OCI-LY7 (cell line): ENCODE measurements at regions not wholly inside any gene's neighbourhood (a gene's known extent, or its start where the extent isn't known, plus 50 kb on each side); places are given as distances from the start of the nearest gene placed in this dataset.

Source experiments
- BruUV-seq: library from RNA; stranded (reverse); fragments of 400-500 nt; replicated peaks from 2 replicates; lab custom pipeline; 2021; lab: Mats Ljungman, UMichigan
- CTCF ChIA-PET: fragments of 300-600 bp; sonication (Branson Sonifier 250); formaldehyde crosslinking; loops from one replicate; lab custom pipeline; 2022; ENCODE audit warnings: antibody characterized with exemption; ENCODE audit not compliant: unreplicated experiment; lab: Charles Lee
- POLR2A ChIA-PET: fragments of 300-600 bp; sonication (Branson Sonifier 250); formaldehyde crosslinking; loops from one replicate; lab custom pipeline; 2022; ENCODE audit warnings: antibody characterized with exemption; lab: Charles Lee
- DNase-seq: peaks from one replicate; pipeline ENCODE4 v3.0.0-alpha.2; 2015; ENCODE audit warnings: low spot score
- H2AFZ ChIP-seq: fragments of 200-600 bp; sonication (generic), shearing (Covaris generic); 2 replicates; pipeline ENCODE4 v1.6.1; 2014; ENCODE audit warnings: mild to moderate bottlenecking, antibody characterized with exemption, low read length, moderate library complexity
- H3K27ac ChIP-seq: fragments of 200-600 bp; sonication (generic); 2 replicates; pipeline ENCODE4 v1.5.1; 2014; ENCODE audit warnings: mixed run types, low read depth, mild to moderate bottlenecking, moderate library complexity, low read length, inconsistent platforms; ENCODE audit not compliant: poor library complexity, severe bottlenecking
- H3K36me3 ChIP-seq: fragments of 200-600 bp; sonication (generic); 2 replicates; pipeline ENCODE4 v1.6.1; 2014; ENCODE audit warnings: mild to moderate bottlenecking, antibody characterized with exemption, low read length, moderate library complexity, mixed read lengths; ENCODE audit not compliant: insufficient read depth
- H3K4me1 ChIP-seq: fragments of 200-600 bp; sonication (generic); 2 replicates; pipeline ENCODE4 v1.5.1; 2014; ENCODE audit warnings: mild to moderate bottlenecking, low read length; ENCODE audit not compliant: insufficient read depth, poor library complexity, severe bottlenecking
- H3K4me2 ChIP-seq: fragments of 200-600 bp; sonication (generic); 2 replicates; pipeline ENCODE4 v1.6.1; 2014; ENCODE audit warnings: mild to moderate bottlenecking, low read length
- H3K4me3 ChIP-seq: fragments of 200-600 bp; sonication (generic); 2 replicates; pipeline ENCODE4 v1.5.1; 2014; ENCODE audit warnings: mild to moderate bottlenecking, low read depth, low read length; ENCODE audit not compliant: poor library complexity, severe bottlenecking
- H3K79me2 ChIP-seq: fragments of 200-600 bp; sonication (generic); 2 replicates; pipeline ENCODE4 v1.6.1; 2016; ENCODE audit warnings: low read depth, mild to moderate bottlenecking, low read length, moderate library complexity, mixed read lengths; ENCODE audit not compliant: insufficient read depth
- H3K9me2 ChIP-seq: fragments of 200-600 bp; sonication (generic); 2 replicates; pipeline ENCODE4 v1.6.1; 2016; ENCODE audit warnings: mild to moderate bottlenecking, low read length, mixed read lengths; ENCODE audit not compliant: insufficient read depth
- H3K9me3 ChIP-seq: fragments of 200-600 bp; sonication (generic); 2 replicates; pipeline ENCODE4 v1.6.1; 2014; ENCODE audit warnings: mild to moderate bottlenecking, mixed run types, low read length, mixed read lengths
- H4K20me1 ChIP-seq: fragments of 200-600 bp; sonication (generic); 2 replicates; pipeline ENCODE4 v1.6.1; 2014; ENCODE audit warnings: mild to moderate bottlenecking, antibody characterized with exemption, low read length, moderate library complexity, mixed read lengths; ENCODE audit not compliant: insufficient read depth
- CTCF ChIP-seq: fragments of 200-600 bp; sonication (generic); conservative IDR thresholded peaks from 2 replicates; pipeline ENCODE4 v1.5.1; 2014; ENCODE audit warnings: mild to moderate bottlenecking, antibody characterized with exemption, low read length, moderate library complexity, mixed read lengths
- EZH2phosphoT487 ChIP-seq: fragments of 200-600 bp; sonication (generic); IDR thresholded peaks from 2 replicates; pipeline ENCODE4 v1.6.1; 2018; ENCODE audit warnings: low read depth, borderline replicate concordance, mild to moderate bottlenecking, mixed run types, antibody characterized with exemption, low read length, moderate library complexity, mixed read lengths
- intact Hi-C: fragments of 100-400 bp; cut with micrococcal nuclease; formaldehyde crosslinking; loops from one replicate; pipeline ENCODE4 v1.10.0; 2022; ENCODE audit not compliant: unreplicated experiment

GRCh38 chr4:10344824-10345223 is 112.4 kb downstream of the ZNF518B start:
- intact Hi-C loops, result no loop called here
- CTCF ChIA-PET, result no interaction called here
- TF ChIP-seq CTCF, result no peak
- TF ChIP-seq EZH2phosphoT487, result no peak
- Histone ChIP-seq H3K36me3 (no peaks in the 10 kb centered on the region), H3K27ac (no peak overlapping the region), H3K9me3 (no peaks in the 10 kb centered on the region), H3K4me3 (no peak overlapping the region), H3K9me2 (no peaks in the 10 kb centered on the region), H2AFZ (no peak overlapping the region), H3K4me1 (no peaks in the 10 kb centered on the region), H3K79me2 (no peaks in the 10 kb centered on the region), H3K4me2 (no peak overlapping the region), H4K20me1 (no peaks in the 10 kb centered on the region)
- DNase-seq, result no peak
- BruUV-seq, result no TSS peak
- POLR2A ChIA-PET, result no interaction called here

GRCh38 chr4:10343656-10344055 is 113.6 kb downstream of the ZNF518B start:
- intact Hi-C loops, result no loop called here
- CTCF ChIA-PET, result no interaction called here
- BruUV-seq, result no TSS peak

GRCh38 chr4:10342866-10343265 is 114.4 kb downstream of the ZNF518B start:
- Histone ChIP-seq H2AFZ (no peak overlapping the region), H3K4me3 (no peak overlapping the region), H3K79me2 (no peaks in the 10 kb centered on the region), H4K20me1 (no peaks in the 10 kb centered on the region), H3K27ac (no peak overlapping the region), H3K9me3 (no peaks in the 10 kb centered on the region), H3K9me2 (no peaks in the 10 kb centered on the region), H3K4me2 (no peak overlapping the region), H3K4me1 (no peaks in the 10 kb centered on the region), H3K36me3 (no peaks in the 10 kb centered on the region)
- DNase-seq, result no peak
- CTCF ChIA-PET, result no interaction called here
- TF ChIP-seq CTCF, result no peak
- TF ChIP-seq EZH2phosphoT487, result no peak
- no TSS peak for BruUV-seq
- intact Hi-C loops, result no loop called here
- POLR2A ChIA-PET, result no interaction called here

More at GRCh38 chr4:10343656-10344055, 113.6 kb downstream of the ZNF518B start:
- Histone ChIP-seq H3K9me3 (no peaks in the 10 kb centered on the region), H3K79me2 (no peaks in the 10 kb centered on the region), H3K4me2 (no peak overlapping the region), H3K27ac (no peak overlapping the region), H2AFZ (no peak overlapping the region), H3K4me3 (no peak overlapping the region), H3K9me2 (no peaks in the 10 kb centered on the region), H3K4me1 (no peaks in the 10 kb centered on the region), H4K20me1 (no peaks in the 10 kb centered on the region), H3K36me3 (no peaks in the 10 kb centered on the region)
- POLR2A ChIA-PET, result no interaction called here
- no peak for DNase-seq
- TF ChIP-seq CTCF (no peak), EZH2phosphoT487 (no peak)
